ENCODE measurements at regions not wholly inside any gene's neighbourhood (a gene's known extent, or its start where the extent isn't known, plus 50 kb on each side); places are given as distances from the start of the nearest gene placed in this dataset.

- TF ChIP-seq POLR2A (IDR thresholded peaks at IDR 0.05; ENCODE audit: low read length) (no peak), ZFP36 (IDR thresholded peaks at IDR 0.05; ENCODE audit: borderline replicate concordance, partially characterized antibody) (no peak), RAD21 (conservative IDR thresholded peaks at IDR 0.05 in 1 of 2, IDR thresholded peaks at IDR 0.05 in 1 of 2) (no peak), CTCF (IDR thresholded peaks at IDR 0.05) (no peak), RCOR1 (IDR thresholded peaks at IDR 0.05; ENCODE audit: low read depth, low read length) (no peak)
- TF ChIP-seq, protein P1, sequence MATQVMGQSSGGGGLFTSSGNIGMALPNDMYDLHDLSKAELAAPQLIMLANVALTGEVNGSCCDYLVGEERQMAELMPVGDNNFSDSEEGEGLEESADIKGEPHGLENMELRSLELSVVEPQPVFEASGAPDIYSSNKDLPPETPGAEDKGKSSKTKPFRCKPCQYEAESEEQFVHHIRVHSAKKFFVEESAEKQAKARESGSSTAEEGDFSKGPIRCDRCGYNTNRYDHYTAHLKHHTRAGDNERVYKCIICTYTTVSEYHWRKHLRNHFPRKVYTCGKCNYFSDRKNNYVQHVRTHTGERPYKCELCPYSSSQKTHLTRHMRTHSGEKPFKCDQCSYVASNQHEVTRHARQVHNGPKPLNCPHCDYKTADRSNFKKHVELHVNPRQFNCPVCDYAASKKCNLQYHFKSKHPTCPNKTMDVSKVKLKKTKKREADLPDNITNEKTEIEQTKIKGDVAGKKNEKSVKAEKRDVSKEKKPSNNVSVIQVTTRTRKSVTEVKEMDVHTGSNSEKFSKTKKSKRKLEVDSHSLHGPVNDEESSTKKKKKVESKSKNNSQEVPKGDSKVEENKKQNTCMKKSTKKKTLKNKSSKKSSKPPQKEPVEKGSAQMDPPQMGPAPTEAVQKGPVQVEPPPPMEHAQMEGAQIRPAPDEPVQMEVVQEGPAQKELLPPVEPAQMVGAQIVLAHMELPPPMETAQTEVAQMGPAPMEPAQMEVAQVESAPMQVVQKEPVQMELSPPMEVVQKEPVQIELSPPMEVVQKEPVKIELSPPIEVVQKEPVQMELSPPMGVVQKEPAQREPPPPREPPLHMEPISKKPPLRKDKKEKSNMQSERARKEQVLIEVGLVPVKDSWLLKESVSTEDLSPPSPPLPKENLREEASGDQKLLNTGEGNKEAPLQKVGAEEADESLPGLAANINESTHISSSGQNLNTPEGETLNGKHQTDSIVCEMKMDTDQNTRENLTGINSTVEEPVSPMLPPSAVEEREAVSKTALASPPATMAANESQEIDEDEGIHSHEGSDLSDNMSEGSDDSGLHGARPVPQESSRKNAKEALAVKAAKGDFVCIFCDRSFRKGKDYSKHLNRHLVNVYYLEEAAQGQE (IDR thresholded peaks at IDR 0.05), result no peak
- TF ChIP-seq, protein P2, sequence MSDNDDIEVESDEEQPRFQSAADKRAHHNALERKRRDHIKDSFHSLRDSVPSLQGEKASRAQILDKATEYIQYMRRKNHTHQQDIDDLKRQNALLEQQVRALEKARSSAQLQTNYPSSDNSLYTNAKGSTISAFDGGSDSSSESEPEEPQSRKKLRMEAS (IDR thresholded peaks at IDR 0.05), result no peak
- TF ChIP-seq, protein P3, sequence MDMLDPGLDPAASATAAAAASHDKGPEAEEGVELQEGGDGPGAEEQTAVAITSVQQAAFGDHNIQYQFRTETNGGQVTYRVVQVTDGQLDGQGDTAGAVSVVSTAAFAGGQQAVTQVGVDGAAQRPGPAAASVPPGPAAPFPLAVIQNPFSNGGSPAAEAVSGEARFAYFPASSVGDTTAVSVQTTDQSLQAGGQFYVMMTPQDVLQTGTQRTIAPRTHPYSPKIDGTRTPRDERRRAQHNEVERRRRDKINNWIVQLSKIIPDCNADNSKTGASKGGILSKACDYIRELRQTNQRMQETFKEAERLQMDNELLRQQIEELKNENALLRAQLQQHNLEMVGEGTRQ (IDR thresholded peaks at IDR 0.05), result no peak
These were observed 802.2 kb downstream of the KCNT2 start for GRCh38 chr1:195806060-195806459.

All from A549 (cell line).